DOHH2 (cell line): ENCODE measurements at regions not wholly inside any gene's neighbourhood (a gene's known extent, or its start where the extent isn't known, plus 50 kb on each side); places are given as distances from the start of the nearest gene placed in this dataset.

Experiments used
- CTCF ChIP-seq: fragments of 200-600 bp; sonication (generic); IDR thresholded peaks from one replicate; pipeline ENCODE4 v1.5.1; 2014; ENCODE audit warnings: antibody characterized with exemption, mild to moderate bottlenecking, low read depth, low read length; ENCODE audit not compliant: poor library complexity, severe bottlenecking
- EZH2phosphoT487 ChIP-seq: fragments of 200-600 bp; sonication (generic); IDR thresholded peaks from 2 replicates; pipeline ENCODE4 v1.6.1; 2017; ENCODE audit warnings: borderline replicate concordance, mild to moderate bottlenecking, antibody characterized with exemption, low read length, moderate library complexity, mixed read lengths

- TF ChIP-seq CTCF = no peak
- no peak for TF ChIP-seq EZH2phosphoT487
These were observed 165.8 kb upstream of the CNOT2 start for GRCh38 chr12:70077441-70077840.
